ENCODE measurements at regions not wholly inside any gene's neighbourhood (a gene's known extent, or its start where the extent isn't known, plus 50 kb on each side); places are given as distances from the start of the nearest gene placed in this dataset.
"Not testable (repeated sequence)": the region's sequence is repeated elsewhere in the genome, so short reads cannot be mapped to it uniquely, and the experiment has no call there.

GRCh38 chr3:112699436-112699978 lies 58.6 kb upstream of the CCDC80 start:
- Histone ChIP-seq H3K36me3 (ENCODE audit: low read length) (no peaks in the 10 kb centered on the region), H3K9me3 (ENCODE audit: insufficient read depth, low read length) (no peaks in the 10 kb centered on the region), H3K9ac (ENCODE audit: low read length) (no peak overlapping the region), H3K4me3 (ENCODE audit: insufficient read depth, low read length, poor library complexity, severe bottlenecking) (no peak overlapping the region), H3F3A (ENCODE audit: insufficient read depth) (no peaks in the 10 kb centered on the region), H2AFZ (ENCODE audit: low read depth, low read length, severe bottlenecking) (no peak overlapping the region), H3K27me3 (ENCODE audit: low read length) (no peaks in the 10 kb centered on the region), H3K79me2 (ENCODE audit: insufficient read depth, low read length) (no peaks in the 10 kb centered on the region), H4K20me1 (ENCODE audit: low read depth, low read length) (no peaks in the 10 kb centered on the region), H3K9me2 (replicated peaks; ENCODE audit: insufficient read depth, low read length) (no peaks in the 10 kb centered on the region), H3K27ac (ENCODE audit: low read depth, low read length) (no peak overlapping the region), H3K4me2 (ENCODE audit: low read depth, low read length, poor library complexity, severe bottlenecking) (no peak overlapping the region)
- TF ChIP-seq CTCF (IDR thresholded peaks at IDR 0.05; ENCODE audit: insufficient read depth, low read length, poor library complexity, severe bottlenecking) (no peak), EZH2phosphoT487 (conservative IDR thresholded peaks at IDR 0.05; ENCODE audit: low read length) (no peak)

- H3K4me2 ChIP-seq (ENCODE audit: low read depth, low read length, poor library complexity, severe bottlenecking); H3K27ac ChIP-seq (ENCODE audit: low read depth, low read length); H3K79me2 ChIP-seq (ENCODE audit: insufficient read depth, low read length); H3K9ac ChIP-seq (ENCODE audit: low read length); H3F3A ChIP-seq (ENCODE audit: insufficient read depth); H3K9me3 ChIP-seq (ENCODE audit: insufficient read depth, low read length); H3K4me3 ChIP-seq (ENCODE audit: insufficient read depth, low read length, poor library complexity, severe bottlenecking); H3K27me3 ChIP-seq (ENCODE audit: low read length); H4K20me1 ChIP-seq (ENCODE audit: low read depth, low read length); H2AFZ ChIP-seq (ENCODE audit: low read depth, low read length, severe bottlenecking); H3K36me3 ChIP-seq (ENCODE audit: low read length); H3K9me2 ChIP-seq (replicated peaks; ENCODE audit: insufficient read depth, low read length): not testable (repeated sequence)
Measured at GRCh38 chr3:112698442-112698841, 57.5 kb upstream of the CCDC80 start.

- not testable (repeated sequence) for H2AFZ ChIP-seq (ENCODE audit: low read depth, low read length, severe bottlenecking); H3K27me3 ChIP-seq (ENCODE audit: low read length); H3K27ac ChIP-seq (ENCODE audit: low read depth, low read length)
Measured at GRCh38 chr3:112696244-112696643, 55.3 kb upstream of the CCDC80 start.

GRCh38 chr3:112695377-112696108 lies 54.6 kb upstream of the CCDC80 start:
- not testable (repeated sequence) for H2AFZ ChIP-seq (ENCODE audit: low read depth, low read length, severe bottlenecking); H3K27me3 ChIP-seq (ENCODE audit: low read length); H3K79me2 ChIP-seq (ENCODE audit: insufficient read depth, low read length); H3K27ac ChIP-seq (ENCODE audit: low read depth, low read length); H3K9me3 ChIP-seq (ENCODE audit: insufficient read depth, low read length); H3K9me2 ChIP-seq (replicated peaks; ENCODE audit: insufficient read depth, low read length); H3K9ac ChIP-seq (ENCODE audit: low read length); H3K4me3 ChIP-seq (ENCODE audit: insufficient read depth, low read length, poor library complexity, severe bottlenecking); H4K20me1 ChIP-seq (ENCODE audit: low read depth, low read length); H3K4me2 ChIP-seq (ENCODE audit: low read depth, low read length, poor library complexity, severe bottlenecking); H3K36me3 ChIP-seq (ENCODE audit: low read length); H3F3A ChIP-seq (ENCODE audit: insufficient read depth)

More at GRCh38 chr3:112696244-112696643, 55.3 kb upstream of the CCDC80 start:
- H3K79me2 ChIP-seq (ENCODE audit: insufficient read depth, low read length); H3K9me2 ChIP-seq (replicated peaks; ENCODE audit: insufficient read depth, low read length); H3K9me3 ChIP-seq (ENCODE audit: insufficient read depth, low read length); H3K4me3 ChIP-seq (ENCODE audit: insufficient read depth, low read length, poor library complexity, severe bottlenecking); H3K4me2 ChIP-seq (ENCODE audit: low read depth, low read length, poor library complexity, severe bottlenecking); H4K20me1 ChIP-seq (ENCODE audit: low read depth, low read length); H3K36me3 ChIP-seq (ENCODE audit: low read length); H3K9ac ChIP-seq (ENCODE audit: low read length); H3F3A ChIP-seq (ENCODE audit: insufficient read depth): not testable (repeated sequence)

GRCh38 chr3:112694906-112695305 lies 54.0 kb upstream of the CCDC80 start:
- H3K9me2 ChIP-seq (replicated peaks; ENCODE audit: insufficient read depth, low read length); H3K36me3 ChIP-seq (ENCODE audit: low read length); H3K79me2 ChIP-seq (ENCODE audit: insufficient read depth, low read length); H2AFZ ChIP-seq (ENCODE audit: low read depth, low read length, severe bottlenecking); H4K20me1 ChIP-seq (ENCODE audit: low read depth, low read length); H3K27ac ChIP-seq (ENCODE audit: low read depth, low read length); H3K9me3 ChIP-seq (ENCODE audit: insufficient read depth, low read length); H3K4me2 ChIP-seq (ENCODE audit: low read depth, low read length, poor library complexity, severe bottlenecking); H3K27me3 ChIP-seq (ENCODE audit: low read length); H3K9ac ChIP-seq (ENCODE audit: low read length); H3F3A ChIP-seq (ENCODE audit: insufficient read depth); H3K4me3 ChIP-seq (ENCODE audit: insufficient read depth, low read length, poor library complexity, severe bottlenecking): not testable (repeated sequence)

Measured in SU-DHL-6 (cell line).